Globus pallidus (tissue), 1 donor: ENCODE measurements at regions not wholly inside any gene's neighbourhood (a gene's known extent, or its start where the extent isn't known, plus 50 kb on each side); places are given as distances from the start of the nearest gene placed in this dataset.
"Not testable (repeated sequence)": the region's sequence is repeated elsewhere in the genome, so short reads cannot be mapped to it uniquely, and the experiment has no call there.

Source experiments
- DNase-seq: peaks from one replicate; pipeline ENCODE4 v3.0.0-alpha.2; 2015; ENCODE audit warnings: low spot score

DNA sequence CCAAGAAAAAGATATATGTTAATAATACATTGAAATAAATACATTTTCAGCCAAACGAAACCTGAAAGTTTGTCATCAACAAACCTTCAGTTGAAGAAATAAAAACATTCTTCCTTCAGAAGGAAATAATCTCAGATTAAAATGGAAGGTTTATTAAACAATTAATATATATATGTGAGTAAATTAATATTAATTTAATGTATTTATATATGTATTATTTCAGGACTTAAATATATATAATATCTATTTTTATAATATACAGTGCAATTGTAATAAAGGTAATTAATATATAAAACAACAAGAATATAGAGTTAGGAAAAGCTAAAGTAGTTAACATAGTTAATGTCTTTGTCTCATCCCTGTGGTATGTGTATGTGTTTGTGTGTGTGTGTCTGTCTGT lies 102.2 kb upstream of the CDC14C start:
- no peak for DNase-seq

- peak; percentile 76 for DNase-seq
Measured at GRCh38 chr7:48832303-48832845, 92.0 kb upstream of the CDC14C start.

- DNase-seq: no peak
Measured at GRCh38 chr7:48837266-48837665, 87.1 kb upstream of the CDC14C start.

DNA sequence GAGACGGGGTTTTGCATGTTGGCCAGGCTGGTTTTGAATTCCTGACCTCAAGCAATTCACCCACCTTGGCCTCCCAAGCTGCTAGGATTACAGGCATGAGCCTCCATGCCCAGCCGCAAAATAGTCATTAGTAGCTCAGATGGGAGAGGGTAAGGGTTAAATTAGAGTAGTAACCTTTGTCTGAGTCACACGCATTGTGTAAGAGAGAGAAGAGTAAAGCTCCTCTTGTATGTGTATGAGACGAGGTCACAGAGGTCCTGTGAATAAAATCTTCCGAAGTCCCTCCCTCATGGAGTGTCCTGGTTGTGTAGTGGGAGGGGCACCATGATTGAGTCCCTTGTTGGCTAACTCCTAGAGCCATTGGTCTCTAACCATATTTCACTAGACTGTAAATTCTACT lies 85.2 kb upstream of the CDC14C start:
- no peak for DNase-seq

DNA sequence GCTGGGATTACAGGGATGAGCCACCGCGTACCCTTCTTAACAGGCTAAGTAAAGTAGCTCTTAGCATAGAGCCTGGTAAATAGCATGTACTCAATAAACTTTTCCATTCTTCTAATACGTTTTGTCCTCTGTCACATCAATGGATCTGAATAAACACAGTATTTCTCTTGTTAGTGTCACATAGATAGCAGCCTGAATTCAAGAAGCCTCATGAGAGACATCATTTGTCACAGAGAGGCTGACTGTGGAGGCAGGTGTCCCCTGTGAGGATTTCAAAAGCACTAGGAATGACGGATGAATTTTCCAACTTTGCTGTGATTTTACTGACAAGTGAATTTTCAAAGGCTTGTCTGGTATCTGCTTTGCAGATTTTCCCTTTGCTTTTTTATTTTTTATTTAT lies 82.6 kb upstream of the CDC14C start:
- DNase-seq: no peak

- DNase-seq: no peak
Measured at GRCh38 chr7:48847917-48848316, 76.4 kb upstream of the CDC14C start.

DNA sequence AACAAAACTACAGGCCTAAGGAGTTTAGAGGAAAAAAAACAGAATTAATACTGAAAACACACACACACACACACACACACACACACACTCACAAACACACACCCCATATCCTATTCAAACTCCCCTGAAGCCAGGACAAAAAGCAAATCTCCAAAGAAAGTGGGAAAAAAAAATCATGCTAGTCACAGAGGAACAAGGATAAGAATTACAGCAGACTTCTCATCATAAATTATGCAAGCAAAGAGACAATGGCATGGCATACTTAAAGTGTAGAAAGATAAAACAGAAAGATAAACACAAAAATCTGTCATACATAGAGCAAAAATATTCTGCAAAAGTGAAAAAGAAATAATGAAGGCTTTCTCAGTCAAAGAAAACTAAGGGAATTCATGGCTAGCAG lies 63.9 kb upstream of the CDC14C start:
- DNase-seq: not testable (repeated sequence)

- peak; percentile 56 for DNase-seq
Measured at GRCh38 chr7:48868916-48869315, 55.4 kb upstream of the CDC14C start.

- no peak for DNase-seq
Measured at GRCh38 chr7:48872548-48872947, 51.8 kb upstream of the CDC14C start.
